H1 (cell line): ENCODE measurements at regions not wholly inside any gene's neighbourhood (a gene's known extent, or its start where the extent isn't known, plus 50 kb on each side); places are given as distances from the start of the nearest gene placed in this dataset.

Experiments used
- CTCF ChIA-PET: fragments of 300-600 bp; sonication (Branson Sonifier 250); formaldehyde crosslinking; loops from one replicate; lab custom pipeline; 2021; ENCODE audit not compliant: partially characterized antibody; lab: Charles Lee
- POLR2A ChIA-PET: fragments of 300-600 bp; sonication (Branson Sonifier 250); formaldehyde crosslinking; loops from one replicate; lab custom pipeline; 2021; ENCODE audit warnings: inconsistent platforms; ENCODE audit not compliant: partially characterized antibody; lab: Charles Lee
- DNase-seq, 2 experiments: peaks; one replicate each; pipeline versions ENCODE4 v3.0.0 to v3.0.0-alpha.2; 2010 to 2022; ENCODE audit warnings: low spot score in 2 of 2, low read depth in 1 of 2, mixed read lengths in 1 of 2
- FAIRE-seq: peaks from 2 replicates; lab custom pipeline; 2011; peaks lifted over from hg19 to GRCh38; lab: Jason Lieb, UNC
- H2AFZ ChIP-seq: 2 replicates; pipeline ENCODE4 v1.8.1; 2012; ENCODE audit warnings: low read length, inconsistent platforms
- H2AK5ac ChIP-seq: 2 replicates; pipeline ENCODE4 v1.6.1; 2013; ENCODE audit warnings: low read depth, low read length
- H2BK120ac ChIP-seq: replicated peaks from 2 replicates; pipeline ENCODE3; 2013; ENCODE audit warnings: low read depth, low read length, inconsistent platforms
- H2BK12ac ChIP-seq: 2 replicates; pipeline ENCODE4 v1.6.1; 2013; ENCODE audit warnings: low read depth, low read length
- H2BK15ac ChIP-seq: 2 replicates; pipeline ENCODE4 v1.6.1; 2013; ENCODE audit warnings: low read length
- H2BK20ac ChIP-seq: 2 replicates; pipeline ENCODE4 v1.6.1; 2013; ENCODE audit warnings: low read length
- H2BK5ac ChIP-seq: 2 replicates; pipeline ENCODE4 v1.6.1; 2013; ENCODE audit warnings: low read depth, low read length
- H3K14ac ChIP-seq: 2 replicates; pipeline ENCODE4 v1.6.1; 2013; ENCODE audit warnings: inconsistent platforms; ENCODE audit not compliant: insufficient read length
- H3K18ac ChIP-seq: 2 replicates; pipeline ENCODE4 v1.6.1; 2013; ENCODE audit warnings: low read length; ENCODE audit errors: extremely low read depth
- H3K23ac ChIP-seq: 2 replicates; pipeline ENCODE4 v1.6.1; 2013; ENCODE audit warnings: inconsistent platforms; ENCODE audit not compliant: insufficient read length
- H3K23me2 ChIP-seq: 2 replicates; pipeline ENCODE4 v1.6.1; 2013; ENCODE audit warnings: low read depth, low read length
- H3K27ac ChIP-seq: 2 replicates; pipeline ENCODE4 v1.6.1; 2011; ENCODE audit warnings: low read depth, low read length, inconsistent platforms
- H3K27me3 ChIP-seq, 4 experiments: replicated peaks in 1 of 4; 1 replicate in 1 of 4; 2 replicates in 3 of 4; pipeline versions ENCODE4 v1.6.1 to v1.8.1; 2011 to 2013; ENCODE audit warnings: low read length in 3 of 4, mild to moderate bottlenecking in 3 of 4, inconsistent platforms in 2 of 4, mixed read lengths in 2 of 4, moderate library complexity in 1 of 4; ENCODE audit not compliant: control insufficient read depth in 3 of 4, insufficient read depth in 3 of 4; ENCODE audit errors: extremely low read depth in 1 of 4
- H3K36me3 ChIP-seq, 4 experiments: 2 replicates each; pipeline versions ENCODE4 v1.6.1 to v1.8.1; 2011 to 2013; ENCODE audit warnings: mild to moderate bottlenecking in 4 of 4, low read length in 3 of 4, moderate library complexity in 2 of 4, control low read depth in 1 of 4, inconsistent platforms in 1 of 4; ENCODE audit not compliant: insufficient read depth in 4 of 4, control insufficient read depth in 2 of 4
- H3K4ac ChIP-seq: replicated peaks from 2 replicates; pipeline ENCODE3; 2013; ENCODE audit warnings: low read length, low read depth, mixed read lengths, inconsistent platforms; ENCODE audit not compliant: insufficient read length
- H3K4me1 ChIP-seq, 4 experiments: replicated peaks in 1 of 4; 1 replicate in 1 of 4; 2 replicates in 3 of 4; pipeline versions ENCODE4 v1.6.1 to v1.8.1; 2011 to 2013; ENCODE audit warnings: low read length in 3 of 4, inconsistent platforms in 2 of 4, mixed read lengths in 1 of 4; ENCODE audit not compliant: insufficient read depth in 4 of 4, control insufficient read depth in 3 of 4
- H3K4me2 ChIP-seq, 2 experiments: 2 replicates each; pipeline versions ENCODE4 v1.6.1 to v1.8.1; 2011 to 2013; ENCODE audit warnings: low read depth in 2 of 2, low read length in 2 of 2, control low read depth in 1 of 2, inconsistent platforms in 1 of 2, mild to moderate bottlenecking in 1 of 2; ENCODE audit not compliant: insufficient read depth in 1 of 2
- H3K4me3 ChIP-seq, 4 experiments: fragments of 200-600, 300-600 bp in 1 of 4; sonication (generic), shearing (Covaris generic), sonication (Bioruptor Twin) in 1 of 4; 2 replicates each; pipeline versions ENCODE4 v1.5.1 to v1.8.1; 2011 to 2016; ENCODE audit warnings: low read length in 4 of 4, low read depth in 3 of 4, control low read depth in 2 of 4, inconsistent platforms in 2 of 4, mild to moderate bottlenecking in 2 of 4, mixed read lengths in 1 of 4, moderate library complexity in 1 of 4; ENCODE audit not compliant: insufficient read depth in 2 of 4; ENCODE audit errors: extremely low read depth in 1 of 4
- H3K56ac ChIP-seq: replicated peaks from 2 replicates; pipeline ENCODE3; 2013; ENCODE audit warnings: low read depth, mild to moderate bottlenecking, mixed read lengths, low read length, inconsistent platforms; ENCODE audit not compliant: insufficient read length
- H3K79me1 ChIP-seq: 2 replicates; pipeline ENCODE4 v1.6.1; 2013; ENCODE audit warnings: low read depth, low read length, control low read depth
- H3K79me2 ChIP-seq, 2 experiments: 2 replicates each; pipeline versions ENCODE4 v1.6.1 to v1.8.1; 2012 to 2013; ENCODE audit warnings: low read length in 2 of 2, mild to moderate bottlenecking in 2 of 2, inconsistent platforms in 1 of 2; ENCODE audit not compliant: insufficient read depth in 2 of 2, control insufficient read depth in 1 of 2
- H3K9ac ChIP-seq, 4 experiments: replicated peaks in 1 of 4; 1 replicate in 1 of 4; 2 replicates in 3 of 4; pipeline versions ENCODE4 v1.6.1 to v1.8.1; 2011 to 2013; ENCODE audit warnings: low read depth in 3 of 4, low read length in 3 of 4, control low read depth in 2 of 4, mild to moderate bottlenecking in 2 of 4, moderate library complexity in 2 of 4, inconsistent platforms in 1 of 4; ENCODE audit errors: extremely low read depth in 1 of 4
- H3K9me3 ChIP-seq, 2 experiments: 2 replicates each; pipeline versions ENCODE4 v1.6.1 to v1.8.1; 2012 to 2013; ENCODE audit warnings: mild to moderate bottlenecking in 2 of 2, moderate library complexity in 2 of 2, control low read depth in 1 of 2, inconsistent platforms in 1 of 2, low read depth in 1 of 2, low read length in 1 of 2, mixed read lengths in 1 of 2; ENCODE audit not compliant: insufficient read depth in 2 of 2
- H4K20me1 ChIP-seq, 2 experiments: replicated peaks in 1 of 2; 2 replicates each; pipeline versions ENCODE3 to v1.8.1; 2011 to 2013; ENCODE audit warnings: inconsistent platforms in 2 of 2, low read length in 2 of 2, mild to moderate bottlenecking in 1 of 2; ENCODE audit not compliant: insufficient read depth in 2 of 2, control insufficient read depth in 1 of 2
- H4K5ac ChIP-seq: 2 replicates; pipeline ENCODE4 v1.6.1; 2013; ENCODE audit warnings: low read length, low read depth, mixed read lengths, inconsistent platforms; ENCODE audit not compliant: insufficient read length
- H4K8ac ChIP-seq: 2 replicates; pipeline ENCODE4 v1.8.0; 2013; ENCODE audit warnings: mild to moderate bottlenecking, moderate library complexity, low read length, inconsistent platforms; ENCODE audit not compliant: insufficient read depth; ENCODE audit errors: extremely low read depth
- H4K91ac ChIP-seq: replicated peaks from 2 replicates; pipeline ENCODE3; 2013; ENCODE audit warnings: low read length, mixed read lengths, inconsistent platforms; ENCODE audit not compliant: insufficient read length
- CTCF ChIP-seq, 3 experiments: IDR thresholded peaks; 1 replicate in 2 of 3; 2 replicates in 1 of 3; pipeline versions ENCODE4 v1.5.1 to v1.6.1; 2011; ENCODE audit warnings: low read length in 3 of 3, mild to moderate bottlenecking in 3 of 3, inconsistent platforms in 2 of 3, low read depth in 1 of 3, moderate library complexity in 1 of 3; ENCODE audit not compliant: insufficient read depth in 1 of 3; ENCODE audit errors: control extremely low read depth in 1 of 3
- GTF2F1 ChIP-seq: IDR thresholded peaks from 2 replicates; pipeline ENCODE4 v1.6.1; 2012; ENCODE audit warnings: low read depth, low read length, improper control_type of control experiment, borderline replicate concordance
- RAD21 ChIP-seq, 2 experiments: IDR thresholded peaks in 1 of 2; conservative IDR thresholded peaks in 1 of 2; 2 replicates each; pipeline ENCODE4 v1.6.1; 2011; ENCODE audit warnings: low read depth in 2 of 2, low read length in 2 of 2, improper control_type of control experiment in 1 of 2, inconsistent platforms in 1 of 2, mild to moderate bottlenecking in 1 of 2, moderate library complexity in 1 of 2

GRCh38 chr4:119785963-119786362 lies 157.4 kb upstream of the PDE5A start:
- no peak overlapping the region for H3K4me2 ChIP-seq
- no peaks in the 10 kb centered on the region for H3K36me3 ChIP-seq
- no peak overlapping the region for H2AFZ ChIP-seq
- H2AK5ac ChIP-seq, result no peak overlapping the region
- H3K27me3 ChIP-seq, result no peaks in the 10 kb centered on the region
- no peaks in the 10 kb centered on the region for H3K23me2 ChIP-seq
- no peak overlapping the region for H4K5ac ChIP-seq
- POLR2A ChIA-PET, result no interaction called here
- no peak overlapping the region for H4K8ac ChIP-seq
- H3K18ac ChIP-seq, result no peak overlapping the region
- H3K56ac ChIP-seq, result no peak overlapping the region
- no peak overlapping the region for H3K27ac ChIP-seq
- H3K4me3 ChIP-seq, result no peak overlapping the region
- TF ChIP-seq RAD21 (IDR thresholded peaks at IDR 0.05 in 1 of 2, conservative IDR thresholded peaks at IDR 0.05 in 1 of 2; ENCODE audit: low read depth in 2 of 2, low read length in 2 of 2) (peak; percentile 74 to 75), CTCF (IDR thresholded peaks at IDR 0.05; ENCODE audit: control extremely low read depth in 1 of 3, insufficient read depth in 1 of 3, low read depth in 1 of 3, low read length in 3 of 3) (peak in 2 of 3 experiments; percentile 21 to 42; a peak in 2 of 4 replicates), GTF2F1 (no peak)
- H4K91ac ChIP-seq, result no peak overlapping the region
- H3K4ac ChIP-seq, result no peak overlapping the region
- no peaks in the 10 kb centered on the region for H4K20me1 ChIP-seq
- no peak overlapping the region for H3K9ac ChIP-seq
- no peaks in the 10 kb centered on the region for H3K79me1 ChIP-seq
- H2BK15ac ChIP-seq, result no peak overlapping the region
- no peak overlapping the region for H2BK5ac ChIP-seq
- no peak overlapping the region for H3K14ac ChIP-seq
- DNase-seq (no peak), FAIRE-seq (peak; percentile 74)
- H2BK120ac ChIP-seq, result no peak overlapping the region
- CTCF ChIA-PET, result interaction anchor here (0.7 to 1.5 kb wide), 6 partner anchors 12 to 227 kb away, joined by 3 to 7 read pairs (median 4); partner anchors contain the start of gene PDE5A
- H3K79me2 ChIP-seq, result no peaks in the 10 kb centered on the region
- H2BK20ac ChIP-seq, result no peak overlapping the region
- H3K4me1 ChIP-seq, result peaks cover 0 to 4% (median 2%) of the 10 kb centered on the region in 4 experiments; a peak in 2 of 7 replicates
- peaks cover 8 to 11% of the 10 kb centered on the region in 2 experiments; a peak in 3 of 4 replicates for H3K9me3 ChIP-seq
- H3K23ac ChIP-seq, result no peak overlapping the region
- no peak overlapping the region for H2BK12ac ChIP-seq
